CD4-positive, alpha-beta T cell (primary cell): ENCODE measurements at regions not wholly inside any gene's neighbourhood (a gene's known extent, or its start where the extent isn't known, plus 50 kb on each side); places are given as distances from the start of the nearest gene placed in this dataset.

Experiments
- ATAC-seq: fragments of 200-7000 bp; cut with Tn5 transposase; one replicate; pipeline ENCODE4 v1.10.0; 2022; ENCODE audit warnings: mild to moderate bottlenecking; ENCODE audit not compliant: poor library complexity
- CTCF ChIA-PET: fragments of 350-600 bp; sonication (Branson Sonifier 250); formaldehyde crosslinking; loops from one replicate; lab custom pipeline; 2021; ENCODE audit warnings: antibody characterized with exemption, inconsistent platforms; lab: Charles Lee
- POLR2A ChIA-PET: fragments of 350-600 bp; sonication (Branson Sonifier 250); formaldehyde crosslinking; loops from one replicate; lab custom pipeline; 2021; ENCODE audit warnings: antibody characterized with exemption, inconsistent platforms; lab: Charles Lee
- DNase-seq, 14 experiments: peaks; one replicate each; pipeline ENCODE4 v3.0.0-alpha.2; 2013 to 2020; ENCODE audit warnings: mixed read lengths in 2 of 14
- H3K27ac ChIP-seq, 2 donors: one replicate each; pipeline versions ENCODE4 v1.5.1 to v1.7.0; 2013; ENCODE audit warnings: low read length in 2 of 2, low read depth in 1 of 2, mild to moderate bottlenecking in 1 of 2
- H3K27me3 ChIP-seq, 2 experiments: 1 replicate in 1 of 2; 2 replicates in 1 of 2; pipeline versions ENCODE4 v1.6.1 to v1.7.0; 2013; ENCODE audit warnings: low read length in 2 of 2, control low read depth in 1 of 2, mild to moderate bottlenecking in 1 of 2, moderate library complexity in 1 of 2; ENCODE audit not compliant: insufficient read depth in 2 of 2, control insufficient read depth in 1 of 2
- H3K36me3 ChIP-seq: one replicate; pipeline ENCODE4 v1.6.1; 2013; ENCODE audit warnings: low read length, control low read depth; ENCODE audit not compliant: insufficient read depth
- H3K4me1 ChIP-seq: one replicate; pipeline ENCODE4 v1.6.1; 2013; ENCODE audit warnings: low read length, control low read depth; ENCODE audit not compliant: insufficient read depth
- H3K4me3 ChIP-seq: one replicate; pipeline ENCODE4 v1.5.1; 2013; ENCODE audit warnings: mild to moderate bottlenecking, low read length, moderate library complexity
- H3K9me3 ChIP-seq, 2 experiments: 1 replicate in 1 of 2; 2 replicates in 1 of 2; pipeline versions ENCODE4 v1.6.1 to v1.7.0; 2013; ENCODE audit warnings: low read length in 2 of 2, mild to moderate bottlenecking in 2 of 2, control low read depth in 1 of 2, moderate library complexity in 1 of 2; ENCODE audit not compliant: control insufficient read depth in 1 of 2, insufficient read depth in 1 of 2
- H3K27ac Mint-ChIP-seq: one replicate; pipeline ENCODE4 v1.8.0; 2020; ENCODE audit warnings: mixed read lengths
- H3K27me3 Mint-ChIP-seq: one replicate; pipeline ENCODE4 v1.8.0; 2021; ENCODE audit warnings: mixed read lengths
- H3K36me3 Mint-ChIP-seq: one replicate; pipeline ENCODE4 v1.8.0; 2021; ENCODE audit warnings: low read depth, mixed read lengths
- H3K4me1 Mint-ChIP-seq: one replicate; pipeline ENCODE4 v1.8.0; 2021; ENCODE audit warnings: low read depth, mixed read lengths
- H3K4me3 Mint-ChIP-seq: one replicate; pipeline ENCODE4 v1.8.0; 2020; ENCODE audit warnings: mild to moderate bottlenecking, mixed read lengths
- H3K9me3 Mint-ChIP-seq: one replicate; pipeline ENCODE4 v1.8.0; 2020; ENCODE audit warnings: mixed read lengths
- CTCF ChIP-seq: fragments of 200-600 bp; IDR thresholded peaks from one replicate; pipeline ENCODE4 v1.8.0; 2022; ENCODE audit warnings: antibody characterized with exemption, mild to moderate bottlenecking
- intact Hi-C, 2 experiments: fragments of 100-400 bp; cut with DNase I in 1 of 2; cut with micrococcal nuclease in 1 of 2; formaldehyde crosslinking; loops; one replicate each; pipeline versions ENCODE4 v1.15.1 to v1.9.0; 2023 to 2025; cut with DNase I, micrococcal nuclease

GRCh38 chr3:70775257-70775656 lies 462.8 kb upstream of the MDFIC2 start:
- Mint-ChIP-seq H3K4me1 (no peaks in the 10 kb centered on the region), H3K27me3 (peaks cover 20% of the 10 kb centered on the region), H3K27ac (no peak overlapping the region), H3K4me3 (no peak overlapping the region), H3K36me3 (no peaks in the 10 kb centered on the region), H3K9me3 (no peaks in the 10 kb centered on the region)
- H3K27me3 ChIP-seq, result peaks cover 0 to 13% of the 10 kb centered on the region in 2 experiments
- DNase-seq, result no peak
- no peak overlapping the region for H3K27ac ChIP-seq
- no peak for TF ChIP-seq CTCF
- ChIA-PET POLR2A (interaction anchor here (0.8 kb wide), 1 partner anchor 663 kb away, joined by 3 read pairs; no protein-coding TSS in a partner anchor), CTCF (no interaction called here)
- H3K4me1 ChIP-seq, result no peaks in the 10 kb centered on the region
- no peaks in the 10 kb centered on the region for H3K36me3 ChIP-seq
- H3K9me3 ChIP-seq, result no peaks in the 10 kb centered on the region
- H3K4me3 ChIP-seq, result no peak overlapping the region
- ATAC-seq, result no peak
- intact Hi-C loops, result no loop called here

DNA sequence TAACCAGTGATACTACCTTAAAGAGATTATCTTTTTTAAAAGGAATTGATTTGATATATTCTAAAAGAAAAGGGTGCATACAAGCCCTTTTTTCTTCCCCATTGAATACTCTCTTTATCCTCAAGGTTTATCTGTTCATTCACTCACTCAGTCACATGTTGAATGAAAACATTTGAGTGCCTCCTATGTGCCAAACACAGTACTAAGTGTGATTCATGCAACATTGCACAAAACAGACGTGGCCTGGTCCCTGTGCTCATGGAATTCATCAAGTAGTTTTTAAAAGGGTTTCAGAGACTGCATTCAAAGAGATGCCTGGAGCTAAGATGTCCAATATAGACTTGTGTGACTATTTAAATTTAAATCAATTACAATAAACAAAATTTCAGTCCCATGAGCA lies 462.2 kb upstream of the MDFIC2 start:
- no peak for ATAC-seq
- Histone ChIP-seq H3K4me3 (no peak overlapping the region), H3K4me1 (no peaks in the 10 kb centered on the region), H3K36me3 (no peaks in the 10 kb centered on the region), H3K9me3 (no peaks in the 10 kb centered on the region), H3K27me3 (peaks cover 0 to 13% of the 10 kb centered on the region in 2 experiments), H3K27ac (no peak overlapping the region)
- Mint-ChIP-seq H3K27me3 (peaks cover 23% of the 10 kb centered on the region), H3K27ac (no peak overlapping the region), H3K4me1 (no peaks in the 10 kb centered on the region), H3K9me3 (no peaks in the 10 kb centered on the region), H3K4me3 (no peak overlapping the region), H3K36me3 (no peaks in the 10 kb centered on the region)
- POLR2A ChIA-PET, result no interaction called here
- TF ChIP-seq CTCF, result no peak
- DNase-seq, result no peak
- intact Hi-C loops, result no loop called here
- CTCF ChIA-PET, result no interaction called here

DNA sequence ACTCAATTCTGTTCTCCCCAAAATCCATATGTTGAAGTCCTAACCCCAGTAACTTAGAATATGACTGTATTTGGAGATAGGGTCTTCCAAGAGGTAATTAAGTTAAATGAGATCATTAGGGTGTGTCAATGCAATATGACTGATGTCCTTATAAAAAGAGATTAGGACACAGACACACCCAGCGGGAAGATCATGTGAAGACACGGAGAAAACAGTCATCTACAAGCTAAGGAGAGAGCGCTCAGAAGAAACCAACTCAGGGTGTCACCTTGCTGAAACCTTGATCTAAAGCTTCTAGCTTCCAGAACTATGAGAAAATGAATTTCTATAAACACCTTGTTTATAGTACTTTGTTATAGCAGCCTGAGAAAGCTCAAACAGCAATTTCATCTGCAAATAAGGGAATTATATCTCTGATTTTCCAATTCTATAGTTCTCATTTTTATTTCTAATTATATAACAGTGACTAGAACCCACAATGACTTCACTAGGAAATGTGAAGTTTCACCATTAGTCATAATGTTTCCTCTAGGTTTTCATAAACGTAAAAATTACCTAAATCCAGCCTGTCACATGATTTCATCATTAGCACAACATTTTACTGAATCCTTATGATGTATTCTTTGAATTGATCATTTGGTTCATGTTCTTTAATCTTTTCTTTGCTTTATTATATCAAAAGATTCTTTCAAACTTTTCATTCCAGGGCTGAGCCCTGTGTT lies 459.1 kb upstream of the MDFIC2 start:
- no peak overlapping the region for H3K4me3 Mint-ChIP-seq
- no peak overlapping the region for H3K27ac Mint-ChIP-seq
- no peaks in the 10 kb centered on the region for H3K36me3 Mint-ChIP-seq
- DNase-seq (peak in 1 of 14 experiments; percentile 1), ATAC-seq (no peak)
- H3K9me3 ChIP-seq, result no peaks in the 10 kb centered on the region
- intact Hi-C loops, result no loop called here
- no peaks in the 10 kb centered on the region for H3K9me3 Mint-ChIP-seq
- no peaks in the 10 kb centered on the region for H3K4me1 ChIP-seq
- no peaks in the 10 kb centered on the region for H3K36me3 ChIP-seq
- no peak overlapping the region for H3K27ac ChIP-seq
- no peaks in the 10 kb centered on the region for H3K4me1 Mint-ChIP-seq
- H3K27me3 Mint-ChIP-seq, result peaks cover 27% of the 10 kb centered on the region
- no peak overlapping the region for H3K4me3 ChIP-seq
- ChIA-PET POLR2A (no interaction called here), CTCF (no interaction called here)
- peaks cover 0 to 13% of the 10 kb centered on the region in 2 experiments for H3K27me3 ChIP-seq
- no peak for TF ChIP-seq CTCF
